Activated naive CD8-positive, alpha-beta T cell treated with anti-CD3 and anti-CD28 coated beads, Interleukin-2, amount 10 ng/mL, durations not matched to agents 7 days and 5 days (primary cell): ENCODE measurements at regions not wholly inside any gene's neighbourhood (a gene's known extent, or its start where the extent isn't known, plus 50 kb on each side); places are given as distances from the start of the nearest gene placed in this dataset.
A peak's percentile ranks its signal among the peaks of the same experiment; 100 is the strongest.
"Not testable (repeated sequence)": the region's sequence is repeated elsewhere in the genome, so short reads cannot be mapped to it uniquely, and the experiment has no call there.

Source experiments
- ATAC-seq: fragments of 150-1000 bp; cut with Tn5 transposase; one replicate; pipeline ENCODE4 v1.10.0; 2021; ENCODE audit warnings: low read depth, moderate library complexity
- POLR2A ChIA-PET: fragments of 350-600 bp; sonication (Branson Sonifier 250); formaldehyde crosslinking; loops from one replicate; lab custom pipeline; 2021; ENCODE audit warnings: antibody characterized with exemption; lab: Charles Lee
- DNase-seq: peaks from one replicate; pipeline ENCODE4 v3.0.0; 2021
- H3K27ac Mint-ChIP-seq: one replicate; pipeline ENCODE4 v1.8.0; 2022; ENCODE audit warnings: mild to moderate bottlenecking, mixed read lengths
- H3K27me3 Mint-ChIP-seq: one replicate; pipeline ENCODE4 v1.8.0; 2022; ENCODE audit warnings: mild to moderate bottlenecking, moderate library complexity, mixed read lengths
- H3K36me3 Mint-ChIP-seq: one replicate; pipeline ENCODE4 v1.8.0; 2021; ENCODE audit warnings: mild to moderate bottlenecking, mixed read lengths
- H3K4me1 Mint-ChIP-seq: one replicate; pipeline ENCODE4 v1.8.0; 2021; ENCODE audit warnings: mixed read lengths
- H3K4me3 Mint-ChIP-seq: one replicate; pipeline ENCODE4 v1.8.0; 2022; ENCODE audit warnings: mild to moderate bottlenecking, moderate library complexity, mixed read lengths
- H3K9me3 Mint-ChIP-seq: one replicate; pipeline ENCODE4 v1.8.0; 2021; ENCODE audit warnings: mixed read lengths

DNA sequence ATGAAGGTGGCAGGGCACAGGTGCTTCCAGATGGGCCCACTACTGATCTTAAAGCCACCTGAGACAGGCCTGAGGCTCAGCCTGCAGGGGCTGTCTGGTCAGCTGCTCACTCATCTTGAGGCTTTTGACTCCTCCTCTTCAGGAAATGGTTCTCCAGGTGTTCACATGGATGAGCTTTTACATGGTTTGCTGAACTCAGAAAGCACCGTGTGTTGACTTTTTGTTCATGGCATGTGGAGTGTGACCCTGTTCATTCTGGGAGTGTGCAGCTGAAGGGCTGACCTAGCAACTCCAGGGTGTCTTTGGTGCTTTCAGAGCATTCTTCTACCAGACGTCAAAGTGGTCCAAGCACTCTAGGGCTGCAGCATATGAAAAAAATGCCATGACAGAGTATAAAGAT is 111.1 kb downstream of the CCNG2 start:
- ATAC-seq: no peak
- no peak overlapping the region for H3K4me3 Mint-ChIP-seq
- no peaks in the 10 kb centered on the region for H3K4me1 Mint-ChIP-seq
- POLR2A ChIA-PET: no interaction called here
- H3K9me3 Mint-ChIP-seq: peaks cover 3% of the 10 kb centered on the region
- no peak overlapping the region for H3K27ac Mint-ChIP-seq
- no peaks in the 10 kb centered on the region for H3K27me3 Mint-ChIP-seq
- DNase-seq: no peak
- H3K36me3 Mint-ChIP-seq: no peaks in the 10 kb centered on the region

DNA sequence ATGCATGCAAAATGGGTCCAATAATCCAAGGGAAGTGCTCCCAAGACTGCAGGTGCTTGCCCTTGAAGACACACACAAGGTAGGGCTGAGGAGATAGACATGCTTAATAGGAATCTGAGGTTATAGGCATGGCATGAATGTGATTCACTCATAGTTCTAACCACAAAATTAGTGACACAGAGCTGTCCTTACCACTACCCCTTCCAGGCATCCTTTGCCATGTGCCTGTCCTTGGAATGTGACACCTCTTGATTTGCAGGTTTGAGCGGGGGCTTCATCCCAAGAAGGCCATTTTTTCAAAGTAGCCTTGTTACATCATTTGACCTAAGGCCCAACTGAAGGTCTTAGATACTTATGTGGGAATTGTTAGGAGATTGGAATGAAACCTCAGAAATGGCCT is 112.5 kb downstream of the CCNG2 start:
- POLR2A ChIA-PET: no interaction called here
- Mint-ChIP-seq H3K9me3 (no peaks in the 10 kb centered on the region), H3K4me1 (no peaks in the 10 kb centered on the region), H3K27me3 (no peaks in the 10 kb centered on the region), H3K4me3 (no peak overlapping the region), H3K27ac (no peak overlapping the region), H3K36me3 (no peaks in the 10 kb centered on the region)
- DNase-seq (no peak), ATAC-seq (no peak)

DNA sequence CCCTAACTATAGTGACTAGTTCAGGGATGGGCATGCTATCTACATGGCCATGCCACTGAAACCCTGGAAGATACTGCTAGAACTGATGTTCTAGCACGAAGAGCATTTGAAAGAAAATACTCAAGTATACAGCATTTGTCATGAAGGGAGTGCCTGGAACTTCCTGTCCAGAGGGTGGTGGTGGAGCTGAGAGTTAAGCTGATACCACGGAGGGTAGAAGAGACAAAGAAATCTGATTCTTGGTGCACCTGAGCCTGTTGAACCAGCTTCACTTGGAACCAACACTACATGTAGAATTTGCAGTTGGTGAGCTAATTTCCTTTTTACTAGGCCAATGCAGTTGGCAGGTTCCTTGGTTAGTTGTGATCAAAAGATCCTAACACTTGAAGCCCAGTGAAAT is 116.4 kb downstream of the CCNG2 start:
- peaks cover 3% of the 10 kb centered on the region for H3K9me3 Mint-ChIP-seq
- no peak overlapping the region for H3K4me3 Mint-ChIP-seq
- DNase-seq (no peak), ATAC-seq (no peak)
- no peaks in the 10 kb centered on the region for H3K27me3 Mint-ChIP-seq
- no peak overlapping the region for H3K27ac Mint-ChIP-seq
- POLR2A ChIA-PET: no interaction called here
- no peaks in the 10 kb centered on the region for H3K4me1 Mint-ChIP-seq
- no peaks in the 10 kb centered on the region for H3K36me3 Mint-ChIP-seq

DNA sequence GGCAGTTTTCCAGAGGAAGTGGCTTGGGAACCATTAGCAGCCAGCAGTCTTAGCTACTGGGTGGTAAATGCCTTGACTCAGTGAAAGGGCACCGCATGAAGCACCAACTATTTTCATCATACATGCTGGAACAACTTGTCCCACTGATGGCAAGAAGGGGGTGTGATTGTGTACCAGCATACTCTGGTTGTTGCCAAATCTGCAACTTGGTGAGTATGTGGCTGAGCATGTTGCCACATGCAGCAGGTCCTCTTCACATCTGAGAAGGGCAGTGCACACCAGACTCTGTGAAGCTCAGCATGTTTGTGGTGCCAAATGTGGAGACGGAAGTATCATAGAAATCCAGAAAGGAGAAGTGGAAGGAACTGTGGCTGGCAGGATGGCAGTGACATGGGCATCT is 122.1 kb downstream of the CCNG2 start:
- ATAC-seq, H3K27me3 Mint-ChIP-seq, POLR2A ChIA-PET, H3K27ac Mint-ChIP-seq, H3K36me3 Mint-ChIP-seq, DNase-seq, H3K4me3 Mint-ChIP-seq, H3K9me3 Mint-ChIP-seq, H3K4me1 Mint-ChIP-seq: not testable (repeated sequence)

DNA sequence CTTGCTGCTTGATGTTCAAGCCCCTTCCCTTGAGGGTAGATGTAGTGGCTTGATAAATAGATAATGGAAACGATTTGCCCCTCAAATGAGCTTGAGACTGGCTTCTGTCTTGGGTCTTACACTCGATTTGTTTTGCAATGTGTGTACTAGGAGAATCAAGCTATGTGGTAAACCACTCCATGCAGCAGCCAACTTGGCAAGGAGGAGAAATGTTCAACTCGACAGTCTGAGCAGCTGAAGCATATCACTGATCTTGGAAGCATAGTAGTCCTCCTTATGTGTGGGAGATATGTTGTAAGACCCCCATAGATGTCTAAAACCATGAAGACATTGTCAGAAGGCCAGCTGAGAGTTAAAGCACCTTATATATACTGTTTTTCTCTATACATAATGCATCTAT is 125.3 kb downstream of the CCNG2 start:
- POLR2A ChIA-PET: no interaction called here
- Mint-ChIP-seq H3K4me1 (no peaks in the 10 kb centered on the region), H3K36me3 (no peaks in the 10 kb centered on the region), H3K27me3 (peaks cover 8% of the 10 kb centered on the region), H3K9me3 (no peaks in the 10 kb centered on the region), H3K4me3 (no peak overlapping the region), H3K27ac (no peak overlapping the region)
- ATAC-seq (no peak), DNase-seq (no peak)

DNA sequence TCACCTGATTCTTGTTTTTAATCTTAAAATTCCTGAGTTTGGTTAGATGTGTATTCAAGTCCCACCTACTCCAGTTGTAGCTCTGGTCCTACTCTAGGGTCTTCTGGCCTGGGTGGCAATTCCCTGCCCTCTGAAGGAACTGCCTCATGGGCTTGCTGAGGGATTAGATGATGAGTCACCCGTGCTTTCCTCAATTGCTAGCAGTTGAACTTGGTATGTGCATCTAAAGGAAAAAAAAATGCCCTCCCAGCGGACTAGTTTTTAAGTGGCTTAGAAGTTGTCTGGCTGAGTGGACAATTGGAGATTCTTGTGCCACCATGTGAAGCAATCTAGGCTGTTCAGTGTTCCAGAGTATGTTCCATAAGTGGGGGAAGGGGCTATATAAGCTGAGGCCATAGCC is 127.0 kb downstream of the CCNG2 start:
- Mint-ChIP-seq H3K9me3 (no peaks in the 10 kb centered on the region), H3K36me3 (no peaks in the 10 kb centered on the region), H3K4me1 (no peaks in the 10 kb centered on the region), H3K27ac (no peak overlapping the region), H3K4me3 (no peak overlapping the region), H3K27me3 (peaks cover 8% of the 10 kb centered on the region)
- POLR2A ChIA-PET: no interaction called here
- ATAC-seq: no peak
- DNase-seq: no peak

DNA sequence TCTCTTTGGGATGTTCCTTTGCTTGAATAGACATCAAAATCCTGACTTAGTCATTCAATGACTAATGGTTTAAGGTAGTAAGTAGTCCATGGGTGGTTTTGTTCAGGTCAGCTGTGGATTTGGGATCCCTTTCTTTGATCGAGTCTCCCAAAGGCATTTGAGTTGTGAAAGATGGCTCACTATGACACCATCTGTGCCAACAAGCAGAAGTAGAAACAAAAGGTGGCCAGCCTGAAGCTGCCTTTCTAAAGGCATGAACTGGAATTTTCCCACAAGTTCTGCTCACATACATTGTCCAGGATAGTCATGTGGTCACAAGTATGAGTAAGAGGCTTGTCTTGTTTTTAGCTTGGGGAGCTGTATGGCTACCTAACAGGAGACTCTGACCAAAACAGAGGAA is 129.9 kb downstream of the CCNG2 start:
- Mint-ChIP-seq H3K9me3 (no peaks in the 10 kb centered on the region), H3K4me1 (no peaks in the 10 kb centered on the region), H3K27ac (no peak overlapping the region), H3K36me3 (no peaks in the 10 kb centered on the region), H3K4me3 (no peak overlapping the region), H3K27me3 (peaks cover 2% of the 10 kb centered on the region)
- DNase-seq (no peak), ATAC-seq (no peak)
- POLR2A ChIA-PET: no interaction called here

DNA sequence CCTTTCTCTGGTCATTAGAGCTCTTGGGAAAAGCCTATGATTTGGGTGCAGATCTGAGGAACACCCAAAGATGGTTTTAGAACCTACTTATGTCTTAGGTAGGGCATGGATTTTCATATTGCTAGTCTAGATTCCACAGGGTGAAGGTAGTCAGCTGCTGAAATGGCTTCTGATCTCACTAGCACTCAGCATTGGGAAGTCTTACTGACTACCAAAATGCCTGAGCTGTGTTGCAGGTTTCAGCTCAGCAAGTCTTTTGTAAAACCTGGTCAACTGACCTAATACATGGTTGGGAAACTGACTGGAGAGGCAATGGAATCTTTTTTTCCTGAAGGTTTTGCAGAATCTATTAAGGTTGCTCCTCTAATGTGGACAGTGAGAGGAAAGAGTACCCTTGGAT is 136.4 kb downstream of the CCNG2 start:
- Mint-ChIP-seq H3K4me1 (no peaks in the 10 kb centered on the region), H3K9me3 (peaks cover 3% of the 10 kb centered on the region), H3K36me3 (no peaks in the 10 kb centered on the region), H3K27me3 (peaks cover 12% of the 10 kb centered on the region), H3K4me3 (no peak overlapping the region), H3K27ac (no peak overlapping the region)
- POLR2A ChIA-PET: no interaction called here
- ATAC-seq (no peak), DNase-seq (no peak)

DNA sequence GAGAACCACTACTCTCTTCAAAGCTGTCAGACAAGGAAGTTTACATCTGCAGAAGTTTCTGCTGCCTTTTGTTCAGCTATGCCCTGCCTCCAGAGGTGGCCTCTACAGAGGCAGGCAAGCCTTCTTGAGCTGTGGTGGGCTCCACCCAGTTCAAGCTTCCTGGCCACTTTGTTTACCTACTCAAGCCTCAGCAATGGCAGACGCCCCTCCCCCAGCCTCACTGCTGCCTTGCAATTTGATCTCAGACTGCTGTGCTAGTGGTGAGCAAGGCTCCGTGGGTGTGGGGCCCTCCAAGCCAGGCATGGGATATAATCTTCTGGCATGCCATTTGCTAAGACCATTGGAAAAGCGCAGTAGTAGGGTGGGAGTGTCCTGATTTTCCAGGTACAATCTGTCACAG is 144.0 kb downstream of the CCNG2 start:
- DNase-seq, POLR2A ChIA-PET, H3K36me3 Mint-ChIP-seq, H3K4me1 Mint-ChIP-seq, H3K27ac Mint-ChIP-seq, H3K9me3 Mint-ChIP-seq, H3K4me3 Mint-ChIP-seq, ATAC-seq: not testable (repeated sequence)
- peaks cover 17% of the 10 kb centered on the region for H3K27me3 Mint-ChIP-seq

DNA sequence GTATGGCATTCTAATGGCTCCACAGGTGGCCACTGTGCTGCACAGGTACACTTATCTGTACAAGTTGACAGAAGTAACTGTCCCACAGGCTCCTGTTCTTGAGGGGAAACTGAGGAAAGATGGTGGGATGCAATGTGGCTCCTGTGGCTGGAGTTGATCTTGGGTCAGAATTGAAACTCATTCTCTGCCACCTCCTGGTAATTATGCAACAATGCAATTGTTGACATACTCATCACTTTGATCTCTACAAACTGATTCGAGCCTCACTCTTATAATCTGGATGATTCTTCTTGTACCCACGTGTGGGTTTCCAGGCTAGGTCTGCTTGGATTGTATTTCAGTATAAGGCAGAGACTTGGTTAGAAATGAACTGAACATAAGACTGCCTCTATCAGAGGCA is 148.8 kb downstream of the CCNG2 start:
- DNase-seq: no peak
- Mint-ChIP-seq H3K27ac (no peak overlapping the region), H3K4me1 (no peaks in the 10 kb centered on the region), H3K36me3 (no peaks in the 10 kb centered on the region), H3K27me3 (peaks cover 4% of the 10 kb centered on the region), H3K4me3 (no peak overlapping the region), H3K9me3 (no peaks in the 10 kb centered on the region)
- ATAC-seq: no peak
- POLR2A ChIA-PET: no interaction called here

DNA sequence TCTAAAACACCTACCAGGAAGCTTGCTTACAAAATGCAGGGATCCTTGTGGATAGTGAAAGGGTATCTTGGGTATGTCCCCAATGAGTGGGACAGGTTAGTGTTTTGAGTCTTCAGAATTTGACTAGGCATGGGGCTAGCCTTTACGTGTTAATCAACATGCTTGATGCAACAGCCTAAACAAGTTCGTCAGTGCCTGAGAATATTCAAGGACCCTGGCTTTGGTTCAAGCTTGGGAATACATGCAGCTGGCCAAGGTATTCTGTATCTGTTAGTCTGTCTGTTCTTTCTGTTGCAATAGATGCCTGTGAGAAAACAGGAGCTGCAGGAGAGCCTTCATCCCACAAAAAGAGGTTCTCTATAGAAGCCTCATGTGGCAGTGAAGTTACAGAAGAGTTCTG is 149.5 kb downstream of the CCNG2 start:
- peaks cover 6% of the 10 kb centered on the region for H3K27me3 Mint-ChIP-seq
- POLR2A ChIA-PET: no interaction called here
- H3K4me3 Mint-ChIP-seq: no peak overlapping the region
- H3K9me3 Mint-ChIP-seq: no peaks in the 10 kb centered on the region
- H3K4me1 Mint-ChIP-seq: no peaks in the 10 kb centered on the region
- H3K27ac Mint-ChIP-seq: no peak overlapping the region
- DNase-seq: no peak
- H3K36me3 Mint-ChIP-seq: no peaks in the 10 kb centered on the region
- no peak for ATAC-seq

DNA sequence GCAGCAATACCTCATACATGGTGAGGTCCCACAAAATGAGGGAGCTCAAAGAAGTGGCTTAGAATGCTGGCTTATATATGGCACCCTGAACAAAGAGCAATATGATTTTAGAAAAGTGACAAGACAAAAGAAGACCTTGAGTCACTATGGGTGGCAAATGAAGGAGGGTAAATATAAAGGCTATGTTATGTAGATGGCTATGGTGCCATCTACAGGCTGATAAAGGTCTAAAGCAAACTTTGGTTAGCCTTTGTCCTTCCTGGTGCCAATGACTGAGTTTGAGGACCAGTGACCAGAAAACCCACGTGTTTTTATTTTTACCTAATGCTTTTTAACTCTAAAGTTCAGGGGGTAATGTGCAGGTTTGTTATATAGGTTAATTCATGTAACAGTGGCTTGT is 151.8 kb downstream of the CCNG2 start:
- ATAC-seq: peak; percentile 47
- DNase-seq: no peak
- H3K9me3 Mint-ChIP-seq: no peaks in the 10 kb centered on the region
- H3K4me3 Mint-ChIP-seq: no peak overlapping the region
- peaks cover 8% of the 10 kb centered on the region for H3K27me3 Mint-ChIP-seq
- POLR2A ChIA-PET: interaction anchor here (0.7 kb wide), 1 partner anchor 63 kb away, joined by 4 read pairs; no protein-coding TSS in a partner anchor
- no peaks in the 10 kb centered on the region for H3K36me3 Mint-ChIP-seq
- no peak overlapping the region for H3K27ac Mint-ChIP-seq
- H3K4me1 Mint-ChIP-seq: no peaks in the 10 kb centered on the region

DNA sequence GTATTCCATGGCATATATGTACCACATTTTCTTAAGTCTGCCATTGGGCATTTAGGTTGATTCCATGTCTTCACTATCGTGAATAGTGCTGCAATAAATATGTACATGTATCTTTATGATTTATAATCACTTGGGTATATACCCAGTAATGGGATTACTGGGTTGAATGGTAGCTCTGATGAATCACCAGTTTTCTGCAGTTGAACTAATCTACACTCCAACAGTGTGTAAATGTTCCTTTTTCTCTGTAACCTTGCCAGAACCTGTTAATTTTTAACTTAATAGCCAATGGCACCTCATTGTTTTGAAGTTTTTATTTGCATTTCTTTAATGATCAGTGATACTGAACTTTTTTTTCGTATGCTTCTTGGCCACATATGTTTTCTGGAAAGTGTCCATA is 152.5 kb downstream of the CCNG2 start:
- H3K27me3 Mint-ChIP-seq: peaks cover 8% of the 10 kb centered on the region
- no peak overlapping the region for H3K27ac Mint-ChIP-seq
- no peak for ATAC-seq
- POLR2A ChIA-PET: no interaction called here
- H3K4me3 Mint-ChIP-seq: no peak overlapping the region
- no peaks in the 10 kb centered on the region for H3K36me3 Mint-ChIP-seq
- no peak for DNase-seq
- no peaks in the 10 kb centered on the region for H3K9me3 Mint-ChIP-seq
- H3K4me1 Mint-ChIP-seq: no peaks in the 10 kb centered on the region

DNA sequence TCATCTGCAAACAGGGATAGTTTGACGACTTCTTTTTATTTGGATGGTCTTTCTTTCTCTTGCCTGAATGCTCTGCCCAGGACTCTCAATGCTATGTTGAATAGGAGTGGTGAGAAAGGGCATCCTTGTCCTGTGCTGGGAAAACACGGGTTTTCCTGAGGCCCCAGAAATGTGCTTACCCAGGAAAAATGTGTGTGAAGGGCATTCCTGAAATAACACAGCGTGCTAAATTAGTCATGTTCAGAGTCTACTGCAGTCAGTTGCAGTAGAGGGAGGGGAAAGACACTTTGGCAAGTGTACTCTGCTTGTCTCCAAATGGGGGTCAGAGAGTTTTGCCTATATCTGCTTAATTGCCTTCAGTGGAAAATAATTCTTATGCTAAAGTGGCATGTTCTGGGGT is 153.9 kb downstream of the CCNG2 start:
- POLR2A ChIA-PET: no interaction called here
- Mint-ChIP-seq H3K27me3 (peaks cover 8% of the 10 kb centered on the region), H3K4me1 (no peaks in the 10 kb centered on the region), H3K9me3 (no peaks in the 10 kb centered on the region), H3K36me3 (no peaks in the 10 kb centered on the region), H3K4me3 (no peak overlapping the region), H3K27ac (no peak overlapping the region)
- DNase-seq (no peak), ATAC-seq (no peak)

DNA sequence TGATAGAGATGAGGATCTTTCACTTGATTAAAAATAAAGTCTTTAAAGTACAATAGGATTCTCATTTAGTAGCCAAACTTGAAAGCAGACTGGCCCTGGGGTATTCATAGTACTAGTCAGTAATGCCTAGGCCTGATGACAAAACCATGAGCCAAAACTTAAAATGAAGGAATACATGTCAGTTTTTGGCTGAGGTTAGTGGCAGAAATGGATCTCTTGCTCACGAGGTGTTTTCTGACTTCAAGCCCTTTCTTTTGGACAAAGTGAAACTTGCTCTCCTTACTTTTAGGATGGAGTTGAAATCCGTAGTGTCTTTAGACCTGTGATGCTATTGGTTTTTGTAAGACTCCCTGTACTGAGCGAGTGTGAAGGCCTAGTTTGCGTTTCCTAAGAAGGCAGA is 157.7 kb downstream of the CCNG2 start:
- ATAC-seq: no peak
- POLR2A ChIA-PET: no interaction called here
- peaks cover 8% of the 10 kb centered on the region for H3K27me3 Mint-ChIP-seq
- no peaks in the 10 kb centered on the region for H3K36me3 Mint-ChIP-seq
- no peak overlapping the region for H3K27ac Mint-ChIP-seq
- H3K4me3 Mint-ChIP-seq: no peak overlapping the region
- no peaks in the 10 kb centered on the region for H3K4me1 Mint-ChIP-seq
- H3K9me3 Mint-ChIP-seq: no peaks in the 10 kb centered on the region
- DNase-seq: no peak
